ENCODE measurements at regions not wholly inside any gene's neighbourhood (a gene's known extent, or its start where the extent isn't known, plus 50 kb on each side); places are given as distances from the start of the nearest gene placed in this dataset.

DNA sequence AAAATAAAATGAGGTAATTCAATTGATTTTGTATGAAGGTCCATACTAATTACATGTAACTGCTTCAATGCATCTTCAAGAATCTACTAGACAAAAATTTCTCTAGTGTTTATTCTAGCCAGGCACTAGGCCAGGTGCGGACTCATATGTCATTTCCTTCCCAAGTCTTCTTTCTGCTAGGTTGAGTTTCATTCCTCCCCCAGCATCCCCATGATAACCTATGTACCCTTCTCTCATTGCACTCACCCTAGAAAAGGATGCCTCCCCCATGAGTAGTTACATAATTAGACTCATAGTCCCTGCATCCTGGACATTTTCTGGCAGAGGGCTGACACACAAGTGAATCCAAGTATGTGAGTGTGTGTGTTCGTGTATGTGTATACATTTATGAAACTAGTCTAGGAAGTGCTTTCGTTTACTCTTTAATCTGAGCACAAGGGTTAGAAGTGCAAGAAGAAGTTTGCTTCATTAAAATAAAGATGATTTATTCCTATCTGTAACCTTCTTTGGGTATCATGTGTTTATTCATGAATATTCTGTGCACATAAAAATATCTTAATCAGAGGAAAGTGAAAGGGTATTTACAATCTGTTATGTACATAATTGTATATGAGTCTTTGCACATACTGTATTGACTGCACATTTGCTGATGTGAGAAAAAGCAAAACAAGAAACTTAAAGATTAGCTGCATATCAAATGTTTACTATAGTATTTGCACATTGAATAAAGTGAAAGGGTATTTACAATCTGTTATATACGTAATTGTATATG lies 585.6 kb upstream of the ZNF717 start:
- H4K12ac ChIP-seq (ENCODE audit: low read depth, low read length) = no peak overlapping the region
- no peaks in the 10 kb centered on the region for H3K27me3 ChIP-seq (ENCODE audit: insufficient read depth, low read length)
- no peak overlapping the region for H3K27ac ChIP-seq (ENCODE audit: low read depth, low read length)
- no peak overlapping the region for H3K4ac ChIP-seq (ENCODE audit: low read depth, low read length)
- no peak overlapping the region for H2BK5ac ChIP-seq (ENCODE audit: low read depth, low read length, poor library complexity)
- no CpG with 5 or more reads among the region's 4 CpGs for WGBS (ENCODE audit: extremely low coverage, insufficient coverage, insufficient read length)
- no peak overlapping the region for H3K18ac ChIP-seq (ENCODE audit: low read length)
- no peaks in the 10 kb centered on the region for H3K36me3 ChIP-seq (ENCODE audit: control insufficient read depth in 1 of 2, insufficient read depth in 2 of 2, low read length in 2 of 2)
- H2AFZ ChIP-seq (ENCODE audit: insufficient read depth, low read length, poor library complexity) = no peak overlapping the region
- H2BK12ac ChIP-seq (ENCODE audit: low read length) = no peak overlapping the region
- no peak overlapping the region for H3K4me3 ChIP-seq (ENCODE audit: low read depth, low read length)
- no peak for DNase-seq
- no peak overlapping the region for H3K4me2 ChIP-seq (ENCODE audit: low read length)
- H2AK5ac ChIP-seq (ENCODE audit: low read length) = no peak overlapping the region
- H2BK120ac ChIP-seq (ENCODE audit: insufficient read depth, low read length, poor library complexity) = no peak overlapping the region
- H3K23ac ChIP-seq (ENCODE audit: low read length) = no peak overlapping the region
- H3K14ac ChIP-seq (ENCODE audit: low read length) = no peak overlapping the region
- H3K9ac ChIP-seq (ENCODE audit: low read length) = no peak overlapping the region
- H3K4me1 ChIP-seq (ENCODE audit: control insufficient read depth in 1 of 2, insufficient read depth in 2 of 2, low read length in 2 of 2) = no peaks in the 10 kb centered on the region
- H3K79me1 ChIP-seq (ENCODE audit: low read length) = no peaks in the 10 kb centered on the region
- no peaks in the 10 kb centered on the region for H3K9me3 ChIP-seq (ENCODE audit: insufficient read depth, low read depth, low read length)
- no peak overlapping the region for H4K91ac ChIP-seq (ENCODE audit: low read depth, low read length)
- H3K79me2 ChIP-seq (ENCODE audit: control insufficient read depth, insufficient read depth, low read length, poor library complexity) = no peaks in the 10 kb centered on the region
- no peak overlapping the region for H4K8ac ChIP-seq (ENCODE audit: low read depth, low read length)

DNA sequence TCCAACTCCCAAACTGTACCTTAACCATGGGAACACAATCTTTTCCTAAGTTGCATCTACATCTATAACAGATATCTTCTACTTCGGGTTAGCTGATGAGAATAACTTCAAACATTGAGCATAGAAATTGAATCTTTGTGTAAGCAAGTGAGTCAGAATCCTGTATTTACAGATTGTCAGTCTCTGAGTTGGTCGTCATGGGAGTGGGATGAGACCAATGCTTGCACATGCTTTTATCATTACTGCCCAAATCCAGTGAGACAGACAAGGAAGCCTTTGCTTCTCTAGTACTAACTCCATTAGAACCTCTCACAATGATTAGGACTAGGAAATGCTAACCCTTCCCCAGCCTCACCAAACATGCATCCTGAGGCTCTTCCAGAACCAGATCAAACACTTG lies 587.1 kb upstream of the ZNF717 start:
- H4K91ac ChIP-seq (ENCODE audit: low read depth, low read length) = no peak overlapping the region
- H4K12ac ChIP-seq (ENCODE audit: low read depth, low read length) = no peak overlapping the region
- no peak overlapping the region for H2AFZ ChIP-seq (ENCODE audit: insufficient read depth, low read length, poor library complexity)
- H3K9ac ChIP-seq (ENCODE audit: low read length) = no peak overlapping the region
- H3K4me3 ChIP-seq (ENCODE audit: low read depth, low read length) = no peak overlapping the region
- no peaks in the 10 kb centered on the region for H3K36me3 ChIP-seq (ENCODE audit: control insufficient read depth in 1 of 2, insufficient read depth in 2 of 2, low read length in 2 of 2)
- DNase-seq = no peak
- H4K8ac ChIP-seq (ENCODE audit: low read depth, low read length) = no peak overlapping the region
- no peak overlapping the region for H2BK120ac ChIP-seq (ENCODE audit: insufficient read depth, low read length, poor library complexity)
- no peaks in the 10 kb centered on the region for H3K27me3 ChIP-seq (ENCODE audit: insufficient read depth, low read length)
- H3K4me2 ChIP-seq (ENCODE audit: low read length) = no peak overlapping the region
- H3K18ac ChIP-seq (ENCODE audit: low read length) = no peak overlapping the region
- no peak overlapping the region for H2BK5ac ChIP-seq (ENCODE audit: low read depth, low read length, poor library complexity)
- no peak overlapping the region for H3K14ac ChIP-seq (ENCODE audit: low read length)
- H3K4me1 ChIP-seq (ENCODE audit: control insufficient read depth in 1 of 2, insufficient read depth in 2 of 2, low read length in 2 of 2) = no peaks in the 10 kb centered on the region
- H3K79me2 ChIP-seq (ENCODE audit: control insufficient read depth, insufficient read depth, low read length, poor library complexity) = no peaks in the 10 kb centered on the region
- no peak overlapping the region for H3K27ac ChIP-seq (ENCODE audit: low read depth, low read length)
- WGBS (ENCODE audit: extremely low coverage, insufficient coverage, insufficient read length) = no CpG with 5 or more reads among the region's 2 CpGs
- H2BK12ac ChIP-seq (ENCODE audit: low read length) = no peak overlapping the region
- H3K23ac ChIP-seq (ENCODE audit: low read length) = no peak overlapping the region
- no peak overlapping the region for H2AK5ac ChIP-seq (ENCODE audit: low read length)
- H3K79me1 ChIP-seq (ENCODE audit: low read length) = no peaks in the 10 kb centered on the region
- H3K9me3 ChIP-seq (ENCODE audit: insufficient read depth, low read depth, low read length) = no peaks in the 10 kb centered on the region
- H3K4ac ChIP-seq (ENCODE audit: low read depth, low read length) = no peak overlapping the region

DNA sequence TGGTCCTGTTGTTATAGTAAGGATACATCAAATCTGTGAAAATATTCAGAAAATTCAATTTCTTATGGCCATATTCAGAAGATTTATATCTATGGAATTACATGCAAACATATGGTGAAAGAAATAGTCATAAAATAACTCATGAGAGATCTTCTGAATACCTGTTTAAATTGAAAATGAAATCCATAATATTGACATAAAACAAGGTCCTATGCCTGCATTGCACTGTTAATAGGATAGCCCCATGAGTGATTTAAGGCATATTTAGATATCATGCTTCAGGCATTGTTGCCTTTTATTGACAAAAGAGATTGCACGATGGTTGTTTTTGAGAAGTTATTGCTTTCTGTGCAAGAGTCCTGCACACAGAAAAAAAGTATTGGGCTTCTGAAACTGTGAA lies 591.7 kb upstream of the ZNF717 start:
- Histone ChIP-seq H3K79me1 (ENCODE audit: low read length) (no peaks in the 10 kb centered on the region), H4K91ac (ENCODE audit: low read depth, low read length) (no peak overlapping the region), H2BK120ac (ENCODE audit: insufficient read depth, low read length, poor library complexity) (no peak overlapping the region), H2AK5ac (ENCODE audit: low read length) (no peak overlapping the region), H3K27me3 (ENCODE audit: insufficient read depth, low read length) (no peaks in the 10 kb centered on the region), H3K4me2 (ENCODE audit: low read length) (no peak overlapping the region), H2AFZ (ENCODE audit: insufficient read depth, low read length, poor library complexity) (no peak overlapping the region), H3K36me3 (ENCODE audit: control insufficient read depth in 1 of 2, insufficient read depth in 2 of 2, low read length in 2 of 2) (no peaks in the 10 kb centered on the region), H4K12ac (ENCODE audit: low read depth, low read length) (no peak overlapping the region), H3K14ac (ENCODE audit: low read length) (no peak overlapping the region), H2BK12ac (ENCODE audit: low read length) (no peak overlapping the region), H3K27ac (ENCODE audit: low read depth, low read length) (no peak overlapping the region), H3K4ac (ENCODE audit: low read depth, low read length) (no peak overlapping the region), H3K4me1 (ENCODE audit: control insufficient read depth in 1 of 2, insufficient read depth in 2 of 2, low read length in 2 of 2) (no peaks in the 10 kb centered on the region), H4K8ac (ENCODE audit: low read depth, low read length) (no peak overlapping the region), H3K4me3 (ENCODE audit: low read depth, low read length) (no peak overlapping the region), H2BK5ac (ENCODE audit: low read depth, low read length, poor library complexity) (no peak overlapping the region), H3K18ac (ENCODE audit: low read length) (no peak overlapping the region), H3K9me3 (ENCODE audit: insufficient read depth, low read depth, low read length) (no peaks in the 10 kb centered on the region), H3K23ac (ENCODE audit: low read length) (no peak overlapping the region), H3K79me2 (ENCODE audit: control insufficient read depth, insufficient read depth, low read length, poor library complexity) (no peaks in the 10 kb centered on the region), H3K9ac (ENCODE audit: low read length) (no peak overlapping the region)
- no peak for DNase-seq
- no CpG with 5 or more reads among the region's 1 CpG for WGBS (ENCODE audit: extremely low coverage, insufficient coverage, insufficient read length)

DNA sequence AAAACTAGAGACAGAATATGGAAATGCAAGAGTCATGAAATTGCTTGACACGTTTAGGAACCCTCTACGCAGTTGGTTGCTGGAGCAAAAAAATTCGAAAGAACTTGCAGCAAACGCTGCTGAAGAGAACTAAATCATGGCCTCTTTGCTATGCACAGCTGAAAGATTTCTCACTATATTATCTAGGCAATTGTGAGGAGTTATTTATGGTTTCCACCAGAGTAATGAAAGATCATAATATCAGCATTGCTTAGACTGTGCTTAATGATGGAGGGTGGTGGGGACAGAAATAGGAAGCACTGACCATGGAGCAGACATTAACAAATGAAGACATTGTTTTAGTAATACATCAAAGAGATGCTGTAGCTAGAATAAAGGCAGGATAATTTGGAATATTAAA lies 593.4 kb upstream of the ZNF717 start:
- Histone ChIP-seq H3K14ac (ENCODE audit: low read length) (no peak overlapping the region), H2AK5ac (ENCODE audit: low read length) (no peak overlapping the region), H2BK120ac (ENCODE audit: insufficient read depth, low read length, poor library complexity) (no peak overlapping the region), H3K18ac (ENCODE audit: low read length) (no peak overlapping the region), H3K23ac (ENCODE audit: low read length) (no peak overlapping the region), H3K9me3 (ENCODE audit: insufficient read depth, low read depth, low read length) (no peaks in the 10 kb centered on the region), H3K9ac (ENCODE audit: low read length) (no peak overlapping the region), H3K36me3 (ENCODE audit: control insufficient read depth in 1 of 2, insufficient read depth in 2 of 2, low read length in 2 of 2) (no peaks in the 10 kb centered on the region), H3K4me2 (ENCODE audit: low read length) (no peak overlapping the region), H2BK12ac (ENCODE audit: low read length) (no peak overlapping the region), H3K4ac (ENCODE audit: low read depth, low read length) (no peak overlapping the region), H4K8ac (ENCODE audit: low read depth, low read length) (no peak overlapping the region), H3K27me3 (ENCODE audit: insufficient read depth, low read length) (no peaks in the 10 kb centered on the region), H3K4me1 (ENCODE audit: control insufficient read depth in 1 of 2, insufficient read depth in 2 of 2, low read length in 2 of 2) (no peaks in the 10 kb centered on the region), H4K91ac (ENCODE audit: low read depth, low read length) (no peak overlapping the region), H3K4me3 (ENCODE audit: low read depth, low read length) (no peak overlapping the region), H3K27ac (ENCODE audit: low read depth, low read length) (no peak overlapping the region), H3K79me1 (ENCODE audit: low read length) (no peaks in the 10 kb centered on the region), H3K79me2 (ENCODE audit: control insufficient read depth, insufficient read depth, low read length, poor library complexity) (no peaks in the 10 kb centered on the region), H2BK5ac (ENCODE audit: low read depth, low read length, poor library complexity) (no peak overlapping the region), H2AFZ (ENCODE audit: insufficient read depth, low read length, poor library complexity) (no peak overlapping the region), H4K12ac (ENCODE audit: low read depth, low read length) (no peak overlapping the region)
- no peak for DNase-seq
- no CpG with 5 or more reads among the region's 4 CpGs for WGBS (ENCODE audit: extremely low coverage, insufficient coverage, insufficient read length)
